ENCODE measurements at regions not wholly inside any gene's neighbourhood (a gene's known extent, or its start where the extent isn't known, plus 50 kb on each side); places are given as distances from the start of the nearest gene placed in this dataset.

DNA sequence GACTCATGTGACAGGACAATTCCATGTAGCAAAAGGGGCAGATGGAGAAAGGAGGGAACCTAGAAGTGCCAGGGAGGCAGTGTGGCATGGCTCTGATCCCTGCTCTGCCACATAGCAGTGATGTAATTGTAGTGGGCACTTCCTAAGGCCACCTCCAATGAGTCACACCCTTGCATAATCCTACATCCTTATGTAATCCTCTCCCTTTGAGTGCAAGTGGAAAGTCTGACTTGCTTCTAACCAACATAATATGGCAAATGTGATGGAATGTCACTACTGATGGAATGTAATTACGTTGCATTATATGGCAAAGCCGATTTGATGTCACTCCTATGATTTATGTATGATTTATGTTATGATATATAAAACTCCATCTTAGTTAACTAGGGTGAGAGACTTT is 72.9 kb upstream of the ATP2C1 start:
- Histone ChIP-seq H3K4me3 (no peak overlapping the region), H2AFZ (ENCODE audit: low read depth, low read length) (no peak overlapping the region), H3K9ac (ENCODE audit: insufficient read depth in 1 of 2, low read depth in 2 of 2, low read length in 2 of 2) (no peak overlapping the region), H3K4me1 (replicated peaks in 1 of 2; ENCODE audit: control insufficient read depth in 2 of 2, insufficient read depth in 2 of 2, low read length in 2 of 2) (no peaks in the 10 kb centered on the region; a peak in 2 of 5 replicates), H3K27ac (ENCODE audit: extremely low read depth, low read depth, low read length) (no peak overlapping the region), H4K20me1 (replicated peaks; ENCODE audit: control insufficient read depth, insufficient read depth, low read length) (no peaks in the 10 kb centered on the region), H3K9me1 (ENCODE audit: control insufficient read depth, insufficient read depth, low read length) (no peaks in the 10 kb centered on the region), H3K9me3 (replicated peaks; ENCODE audit: control insufficient read depth, insufficient read depth, low read depth, low read length) (no peaks in the 10 kb centered on the region), H3K79me2 (ENCODE audit: control insufficient read depth, insufficient read depth, low read length) (no peaks in the 10 kb centered on the region), H3K4me2 (ENCODE audit: insufficient read depth, low read length) (no peak overlapping the region), H3K27me3 (ENCODE audit: control insufficient read depth in 2 of 2, insufficient read depth in 2 of 2, low read length in 2 of 2) (no peaks in the 10 kb centered on the region), H3K36me3 (ENCODE audit: control insufficient read depth, insufficient read depth, low read length) (no peaks in the 10 kb centered on the region)
- no peak for ATAC-seq
- DNase-seq (ENCODE audit: extremely low read depth in 1 of 4, low spot score in 3 of 4): no peak
- intact Hi-C loops (cut with micrococcal nuclease) (no loop called here), in situ Hi-C loops (cut with MboI) (no loop called here)
- FAIRE-seq: no peak
- CTCF ChIA-PET (ENCODE audit: low intra/inter-chr PET ratio): no interaction called here
- POLR2A ChIA-PET: no interaction called here
- 5% methylated on average over 2 of the region's 2 CpGs for WGBS (ENCODE audit: insufficient coverage, low coverage, missing lambda C conversion rate)
- no TSS peak for BruUV-seq (replicated peaks)
- TF ChIP-seq RBM39 (optimal IDR thresholded peaks at IDR 0.05; ENCODE audit: low read depth, low read length) (no peak), SMAD1 (IDR thresholded peaks at IDR 0.05; ENCODE audit: low read depth, low read length, partially characterized antibody) (no peak), NR3C1 (CRISPR knock-in tag; IDR thresholded peaks at IDR 0.05) (no peak), CHD4 (IDR thresholded peaks at IDR 0.05; ENCODE audit: insufficient read depth, insufficient replicate concordance, low read depth, low read length, poor library complexity, severe bottlenecking) (no peak), FOS (IDR thresholded peaks at IDR 0.05; ENCODE audit: extremely low read depth, insufficient read length) (no peak), ZNF507 (tag; conservative IDR thresholded peaks at IDR 0.05) (no peak), ATF1 (CRISPR knock-in tag; IDR thresholded peaks at IDR 0.05) (no peak), ATF1 (tag; IDR thresholded peaks at IDR 0.05) (no peak), PTBP1 (IDR thresholded peaks at IDR 0.05; ENCODE audit: low read depth, low read length) (no peak), BMI1 (IDR thresholded peaks at IDR 0.05; ENCODE audit: low read length) (no peak), SRSF3 (IDR thresholded peaks at IDR 0.05; ENCODE audit: insufficient read depth, low read length) (no peak), SNIP1 (IDR thresholded peaks at IDR 0.05; ENCODE audit: low read depth) (no peak), SOX6 (IDR thresholded peaks at IDR 0.05) (no peak)
- TF ChIP-seq, protein P1, sequence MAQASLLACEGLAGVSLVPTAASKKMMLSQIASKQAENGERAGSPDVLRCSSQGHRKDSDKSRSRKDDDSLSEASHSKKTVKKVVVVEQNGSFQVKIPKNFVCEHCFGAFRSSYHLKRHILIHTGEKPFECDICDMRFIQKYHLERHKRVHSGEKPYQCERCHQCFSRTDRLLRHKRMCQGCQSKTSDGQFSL (CRISPR knock-in tag; IDR thresholded peaks at IDR 0.05): no peak
- TF ChIP-seq, protein P1 (tag; IDR thresholded peaks at IDR 0.05): no peak
- TF ChIP-seq, protein P2, sequence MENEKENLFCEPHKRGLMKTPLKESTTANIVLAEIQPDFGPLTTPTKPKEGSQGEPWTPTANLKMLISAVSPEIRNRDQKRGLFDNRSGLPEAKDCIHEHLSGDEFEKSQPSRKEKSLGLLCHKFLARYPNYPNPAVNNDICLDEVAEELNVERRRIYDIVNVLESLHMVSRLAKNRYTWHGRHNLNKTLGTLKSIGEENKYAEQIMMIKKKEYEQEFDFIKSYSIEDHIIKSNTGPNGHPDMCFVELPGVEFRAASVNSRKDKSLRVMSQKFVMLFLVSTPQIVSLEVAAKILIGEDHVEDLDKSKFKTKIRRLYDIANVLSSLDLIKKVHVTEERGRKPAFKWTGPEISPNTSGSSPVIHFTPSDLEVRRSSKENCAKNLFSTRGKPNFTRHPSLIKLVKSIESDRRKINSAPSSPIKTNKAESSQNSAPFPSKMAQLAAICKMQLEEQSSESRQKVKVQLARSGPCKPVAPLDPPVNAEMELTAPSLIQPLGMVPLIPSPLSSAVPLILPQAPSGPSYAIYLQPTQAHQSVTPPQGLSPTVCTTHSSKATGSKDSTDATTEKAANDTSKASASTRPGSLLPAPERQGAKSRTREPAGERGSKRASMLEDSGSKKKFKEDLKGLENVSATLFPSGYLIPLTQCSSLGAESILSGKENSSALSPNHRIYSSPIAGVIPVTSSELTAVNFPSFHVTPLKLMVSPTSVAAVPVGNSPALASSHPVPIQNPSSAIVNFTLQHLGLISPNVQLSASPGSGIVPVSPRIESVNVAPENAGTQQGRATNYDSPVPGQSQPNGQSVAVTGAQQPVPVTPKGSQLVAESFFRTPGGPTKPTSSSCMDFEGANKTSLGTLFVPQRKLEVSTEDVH (IDR thresholded peaks at IDR 0.05; ENCODE audit: low read depth, partially characterized antibody): no peak
- TF ChIP-seq, protein P3, sequence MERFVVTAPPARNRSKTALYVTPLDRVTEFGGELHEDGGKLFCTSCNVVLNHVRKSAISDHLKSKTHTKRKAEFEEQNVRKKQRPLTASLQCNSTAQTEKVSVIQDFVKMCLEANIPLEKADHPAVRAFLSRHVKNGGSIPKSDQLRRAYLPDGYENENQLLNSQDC (CRISPR knock-in tag; IDR thresholded peaks at IDR 0.05): no peak
- TF ChIP-seq, protein P4, sequence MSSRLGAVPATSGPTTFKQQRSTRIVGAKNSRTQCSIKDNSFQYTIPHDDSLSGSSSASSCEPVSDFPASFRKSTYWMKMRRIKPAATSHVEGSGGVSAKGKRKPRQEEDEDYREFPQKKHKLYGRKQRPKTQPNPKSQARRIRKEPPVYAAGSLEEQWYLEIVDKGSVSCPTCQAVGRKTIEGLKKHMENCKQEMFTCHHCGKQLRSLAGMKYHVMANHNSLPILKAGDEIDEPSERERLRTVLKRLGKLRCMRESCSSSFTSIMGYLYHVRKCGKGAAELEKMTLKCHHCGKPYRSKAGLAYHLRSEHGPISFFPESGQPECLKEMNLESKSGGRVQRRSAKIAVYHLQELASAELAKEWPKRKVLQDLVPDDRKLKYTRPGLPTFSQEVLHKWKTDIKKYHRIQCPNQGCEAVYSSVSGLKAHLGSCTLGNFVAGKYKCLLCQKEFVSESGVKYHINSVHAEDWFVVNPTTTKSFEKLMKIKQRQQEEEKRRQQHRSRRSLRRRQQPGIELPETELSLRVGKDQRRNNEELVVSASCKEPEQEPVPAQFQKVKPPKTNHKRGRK (tag; IDR thresholded peaks at IDR 0.05): no peak
- TF ChIP-seq, protein P5, sequence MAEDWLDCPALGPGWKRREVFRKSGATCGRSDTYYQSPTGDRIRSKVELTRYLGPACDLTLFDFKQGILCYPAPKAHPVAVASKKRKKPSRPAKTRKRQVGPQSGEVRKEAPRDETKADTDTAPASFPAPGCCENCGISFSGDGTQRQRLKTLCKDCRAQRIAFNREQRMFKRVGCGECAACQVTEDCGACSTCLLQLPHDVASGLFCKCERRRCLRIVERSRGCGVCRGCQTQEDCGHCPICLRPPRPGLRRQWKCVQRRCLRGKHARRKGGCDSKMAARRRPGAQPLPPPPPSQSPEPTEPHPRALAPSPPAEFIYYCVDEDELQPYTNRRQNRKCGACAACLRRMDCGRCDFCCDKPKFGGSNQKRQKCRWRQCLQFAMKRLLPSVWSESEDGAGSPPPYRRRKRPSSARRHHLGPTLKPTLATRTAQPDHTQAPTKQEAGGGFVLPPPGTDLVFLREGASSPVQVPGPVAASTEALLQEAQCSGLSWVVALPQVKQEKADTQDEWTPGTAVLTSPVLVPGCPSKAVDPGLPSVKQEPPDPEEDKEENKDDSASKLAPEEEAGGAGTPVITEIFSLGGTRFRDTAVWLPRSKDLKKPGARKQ (CRISPR knock-in tag; IDR thresholded peaks at IDR 0.05): no peak
